ENCODE measurements at regions not wholly inside any gene's neighbourhood (a gene's known extent, or its start where the extent isn't known, plus 50 kb on each side); places are given as distances from the start of the nearest gene placed in this dataset.

- POLR2A ChIA-PET (ENCODE audit: low non-redundant PET): no interaction called here
- CTCF ChIA-PET: interaction anchor here (0.6 kb wide), 1 partner anchor 27 kb away, joined by 4 read pairs; no protein-coding TSS in a partner anchor
- intact Hi-C loops (cut with micrococcal nuclease; ENCODE audit: unreplicated experiment): no loop called here
- H3K9me3 ChIP-seq (ENCODE audit: low read depth, low read length, poor library complexity, severe bottlenecking): no peaks in the 10 kb centered on the region
- BruUV-seq (replicated peaks): no TSS peak
- no peak overlapping the region for H3K4me3 ChIP-seq (ENCODE audit: low read depth, low read length, poor library complexity, severe bottlenecking)
- no peak overlapping the region for H3K27ac ChIP-seq (ENCODE audit: low read depth, low read length, poor library complexity, severe bottlenecking)
- DNase-seq (ENCODE audit: low spot score): no peak
- TF ChIP-seq CTCF (conservative IDR thresholded peaks at IDR 0.05; ENCODE audit: low read depth, low read length) (no peak), EZH2 (IDR thresholded peaks at IDR 0.05; ENCODE audit: borderline replicate concordance, low read depth, low read length, poor library complexity, severe bottlenecking) (no peak)
- no peaks in the 10 kb centered on the region for H3K27me3 ChIP-seq (replicated peaks; ENCODE audit: insufficient read depth, low read depth, low read length, poor library complexity)
- H3K36me3 ChIP-seq (ENCODE audit: insufficient read depth, low read length, poor library complexity, severe bottlenecking): no peaks in the 10 kb centered on the region
- no peaks in the 10 kb centered on the region for H3K4me1 ChIP-seq (ENCODE audit: insufficient read depth, low read length, poor library complexity, severe bottlenecking)
Measured at GRCh38 chr3:164326714-164327113, 751.6 kb downstream of the SI start.

- H3K4me3 ChIP-seq (ENCODE audit: low read depth, low read length, poor library complexity, severe bottlenecking): no peak overlapping the region
- no peaks in the 10 kb centered on the region for H3K9me3 ChIP-seq (ENCODE audit: low read depth, low read length, poor library complexity, severe bottlenecking)
- no peak overlapping the region for H3K27ac ChIP-seq (ENCODE audit: low read depth, low read length, poor library complexity, severe bottlenecking)
- no peaks in the 10 kb centered on the region for H3K27me3 ChIP-seq (replicated peaks; ENCODE audit: insufficient read depth, low read depth, low read length, poor library complexity)
- CTCF ChIA-PET: no interaction called here
- no peaks in the 10 kb centered on the region for H3K4me1 ChIP-seq (ENCODE audit: insufficient read depth, low read length, poor library complexity, severe bottlenecking)
- POLR2A ChIA-PET (ENCODE audit: low non-redundant PET): no interaction called here
- DNase-seq (ENCODE audit: low spot score): no peak
- no peaks in the 10 kb centered on the region for H3K36me3 ChIP-seq (ENCODE audit: insufficient read depth, low read length, poor library complexity, severe bottlenecking)
- BruUV-seq (replicated peaks): no TSS peak
- TF ChIP-seq EZH2 (IDR thresholded peaks at IDR 0.05; ENCODE audit: borderline replicate concordance, low read depth, low read length, poor library complexity, severe bottlenecking) (no peak), CTCF (conservative IDR thresholded peaks at IDR 0.05; ENCODE audit: low read depth, low read length) (no peak)
- intact Hi-C loops (cut with micrococcal nuclease; ENCODE audit: unreplicated experiment): no loop called here
Measured at GRCh38 chr3:164320962-164321361, 757.3 kb downstream of the SI start.

GRCh38 chr3:164306042-164306441 is 772.3 kb downstream of the SI start:
- intact Hi-C loops (cut with micrococcal nuclease; ENCODE audit: unreplicated experiment): no loop called here
- ChIA-PET POLR2A (ENCODE audit: low non-redundant PET) (interaction anchor here (0.5 kb wide), 1 partner anchor 838 kb away, joined by 7 read pairs; no protein-coding TSS in a partner anchor), CTCF (no interaction called here)
- H3K36me3 ChIP-seq (ENCODE audit: insufficient read depth, low read length, poor library complexity, severe bottlenecking): no peaks in the 10 kb centered on the region
- no peak overlapping the region for H3K4me3 ChIP-seq (ENCODE audit: low read depth, low read length, poor library complexity, severe bottlenecking)
- no peak for DNase-seq (ENCODE audit: low spot score)
- no peaks in the 10 kb centered on the region for H3K9me3 ChIP-seq (ENCODE audit: low read depth, low read length, poor library complexity, severe bottlenecking)
- BruUV-seq (replicated peaks): no TSS peak
- no peaks in the 10 kb centered on the region for H3K27me3 ChIP-seq (replicated peaks; ENCODE audit: insufficient read depth, low read depth, low read length, poor library complexity)
- H3K27ac ChIP-seq (ENCODE audit: low read depth, low read length, poor library complexity, severe bottlenecking): no peak overlapping the region
- H3K4me1 ChIP-seq (ENCODE audit: insufficient read depth, low read length, poor library complexity, severe bottlenecking): no peaks in the 10 kb centered on the region
- TF ChIP-seq EZH2 (IDR thresholded peaks at IDR 0.05; ENCODE audit: borderline replicate concordance, low read depth, low read length, poor library complexity, severe bottlenecking): no peak
- no peak for TF ChIP-seq CTCF (conservative IDR thresholded peaks at IDR 0.05; ENCODE audit: low read depth, low read length)

Data from A673 (cell line).